HG02973 (cell line): ENCODE measurements at regions not wholly inside any gene's neighbourhood (a gene's known extent, or its start where the extent isn't known, plus 50 kb on each side); places are given as distances from the start of the nearest gene placed in this dataset.
A peak's percentile ranks its signal among the peaks of the same experiment; 100 is the strongest.

ENCODE experiments used
- ATAC-seq: cut with Tn5 transposase; IDR thresholded peaks from one replicate; pipeline ENCODE4 v1.9.1; 2021; ENCODE audit warnings: moderate library complexity; ENCODE audit not compliant: unreplicated experiment

GRCh38 chrX:19172741-19173140 lies 50.5 kb upstream of the ADGRG2 start:
- no peak for ATAC-seq

GRCh38 chrX:19174401-19175025 lies 52.2 kb upstream of the ADGRG2 start:
- no peak for ATAC-seq

DNA sequence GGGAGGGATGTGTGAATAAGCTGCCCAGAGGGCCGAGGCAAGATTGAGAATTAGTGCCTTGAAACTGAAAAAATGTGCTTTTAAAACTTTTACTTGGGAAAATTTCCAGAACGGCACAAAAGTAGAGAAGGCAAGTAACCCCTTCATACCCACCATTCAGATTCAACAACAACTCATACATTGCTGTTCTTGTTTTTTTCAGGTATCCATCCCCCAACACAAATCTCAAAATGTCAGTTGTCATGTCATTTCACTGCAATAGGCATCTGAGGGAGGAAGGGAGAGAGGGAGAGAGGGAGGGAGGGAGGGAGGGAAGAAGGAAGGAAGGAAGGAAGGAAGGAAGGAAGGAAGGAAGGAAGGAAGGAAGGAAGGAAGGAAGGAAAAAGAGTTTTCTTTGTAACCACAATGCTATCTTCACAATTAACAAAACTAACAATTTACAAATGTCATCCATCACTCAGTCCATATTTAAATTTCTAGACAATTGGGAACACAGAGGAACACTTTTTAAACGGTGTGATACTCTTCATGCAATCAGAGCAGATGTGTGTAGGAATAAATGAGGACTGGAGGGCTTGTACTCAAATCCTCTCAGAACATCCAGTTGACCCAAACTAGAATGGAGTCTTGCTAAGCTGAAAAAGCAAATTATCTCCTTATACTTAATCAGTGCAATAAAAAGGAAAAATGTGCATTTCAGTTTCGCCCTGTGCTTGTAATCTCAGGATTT lies 54.8 kb upstream of the ADGRG2 start:
- ATAC-seq, result no peak

- ATAC-seq, result no peak
Observed at GRCh38 chrX:19177721-19178120, 55.5 kb upstream of the ADGRG2 start.

GRCh38 chrX:19178402-19178801 lies 56.1 kb upstream of the ADGRG2 start:
- no peak for ATAC-seq

DNA sequence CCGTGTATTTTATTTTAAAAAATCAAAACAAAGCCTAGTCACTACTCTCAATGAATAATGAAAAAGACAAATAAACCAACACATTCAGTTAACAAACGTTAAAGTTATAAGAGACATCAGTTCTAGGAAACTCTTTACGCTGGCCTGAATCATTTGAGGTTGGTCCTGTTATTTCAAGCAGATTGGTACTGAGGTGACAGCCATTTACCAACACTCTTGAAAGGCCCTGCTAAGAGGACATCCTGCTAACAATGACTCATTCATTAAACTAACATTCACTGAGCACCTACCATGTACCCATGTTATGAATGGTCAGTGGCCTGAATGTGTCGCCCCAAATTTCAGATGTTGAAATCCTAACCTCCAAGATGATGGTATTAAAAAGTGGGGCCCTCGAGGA lies 57.1 kb upstream of the ADGRG2 start:
- ATAC-seq, result no peak

DNA sequence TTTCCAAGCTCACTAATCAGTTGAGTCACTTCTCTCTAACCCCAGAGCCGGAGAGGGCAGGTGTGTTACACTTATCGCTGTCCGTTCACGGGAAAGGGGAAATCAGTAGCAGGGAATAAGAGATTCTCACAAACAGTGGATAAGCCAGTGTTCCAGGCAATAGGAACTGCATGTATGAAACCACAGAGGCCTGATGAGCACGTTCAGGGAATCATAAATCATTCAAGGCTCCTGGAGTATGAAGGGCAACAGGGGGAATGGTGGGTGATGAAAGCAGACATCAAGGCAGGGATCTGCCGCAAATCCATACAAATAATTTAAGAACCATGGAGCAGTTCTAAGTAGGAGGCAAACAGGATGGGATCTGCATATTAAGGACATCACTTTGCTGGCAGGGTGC lies 59.1 kb upstream of the ADGRG2 start:
- no peak for ATAC-seq

DNA sequence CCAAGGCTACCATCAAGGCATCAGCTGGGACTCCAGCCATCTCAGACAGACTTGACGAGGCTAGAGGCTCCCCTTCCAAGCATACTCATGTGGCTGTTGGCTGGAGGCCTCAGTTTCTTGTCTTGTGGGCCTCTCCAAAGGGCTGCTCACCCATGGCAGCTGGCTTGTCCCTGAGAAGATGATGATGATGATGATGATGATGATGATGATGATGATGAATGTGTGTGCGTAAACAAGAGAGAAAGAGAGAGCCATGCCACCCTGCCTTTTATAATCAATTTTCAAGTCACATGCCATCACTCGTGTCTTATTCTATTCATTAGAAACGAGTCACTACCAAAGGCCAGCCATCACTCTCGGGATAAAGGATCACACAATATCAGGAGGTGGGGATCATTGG lies 60.5 kb upstream of the ADGRG2 start:
- ATAC-seq, result no peak

GRCh38 chrX:19183761-19184477 lies 61.7 kb upstream of the ADGRG2 start:
- ATAC-seq, result no peak

DNA sequence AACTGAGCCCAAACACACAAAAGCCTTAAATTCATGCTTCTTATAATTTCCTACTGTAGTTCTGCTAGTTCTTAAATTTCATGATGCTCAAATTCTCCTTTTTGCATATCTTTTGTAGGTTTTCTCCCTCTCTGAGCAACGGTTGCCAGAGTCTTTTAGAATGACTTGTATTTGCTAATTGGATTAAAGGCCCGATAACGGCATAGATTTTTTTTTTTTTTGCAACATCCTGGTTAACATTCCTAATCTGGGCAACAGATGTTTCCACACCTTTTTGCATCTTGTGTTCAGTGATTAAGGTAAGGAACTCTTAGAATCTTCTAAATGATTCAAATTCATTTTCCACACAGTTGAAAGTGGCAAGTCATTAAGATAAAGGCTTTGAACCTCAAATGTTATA lies 66.3 kb upstream of the ADGRG2 start:
- no peak for ATAC-seq

DNA sequence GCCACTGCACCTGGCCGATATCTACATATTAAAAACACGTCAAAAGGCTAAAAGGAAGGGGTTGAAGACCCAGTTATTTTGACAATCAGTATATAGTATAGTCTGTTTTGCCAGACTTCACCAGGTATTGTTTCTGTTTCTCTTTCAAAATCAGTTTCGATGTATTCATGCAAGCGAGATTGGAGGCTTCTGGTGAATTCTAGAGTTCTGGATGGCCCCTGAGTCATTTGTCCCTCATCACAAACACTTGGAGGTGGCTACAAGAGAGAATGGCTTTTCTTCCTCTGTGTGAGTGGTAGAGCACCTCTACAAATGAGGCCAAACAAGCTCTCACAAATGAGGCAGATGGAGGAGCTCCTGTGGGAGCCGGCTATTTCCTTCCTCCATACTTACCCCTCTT lies 68.6 kb upstream of the ADGRG2 start:
- ATAC-seq, result no peak

- ATAC-seq, result no peak
Observed at GRCh38 chrX:19193565-19193964, 71.3 kb upstream of the ADGRG2 start.

- ATAC-seq, result peak; percentile 75
Observed at GRCh38 chrX:19194285-19195242, 72.3 kb upstream of the ADGRG2 start.

GRCh38 chrX:19195243-19195610 lies 73.0 kb upstream of the ADGRG2 start:
- no peak for ATAC-seq

DNA sequence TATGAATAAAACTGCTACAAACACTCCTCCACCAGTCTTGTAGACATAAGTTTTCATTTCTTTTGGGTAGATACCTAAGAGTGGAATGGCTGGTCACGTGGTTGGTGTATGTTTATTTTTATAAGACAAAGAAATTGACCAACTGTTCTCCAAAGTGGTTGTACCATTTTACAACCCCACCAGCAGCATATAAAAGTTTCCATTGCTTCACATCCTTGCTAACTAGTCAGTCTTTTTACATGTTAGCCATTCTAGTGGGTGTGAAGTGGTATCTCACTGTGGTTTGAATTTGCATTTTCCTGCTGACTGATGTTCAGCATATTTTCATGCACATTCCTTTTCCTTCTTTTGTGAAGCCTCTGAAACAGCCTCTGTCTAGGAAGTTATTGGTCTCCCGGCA lies 76.2 kb upstream of the ADGRG2 start:
- no peak for ATAC-seq

GRCh38 chrX:19202171-19202570 lies 79.9 kb upstream of the ADGRG2 start:
- no peak for ATAC-seq

DNA sequence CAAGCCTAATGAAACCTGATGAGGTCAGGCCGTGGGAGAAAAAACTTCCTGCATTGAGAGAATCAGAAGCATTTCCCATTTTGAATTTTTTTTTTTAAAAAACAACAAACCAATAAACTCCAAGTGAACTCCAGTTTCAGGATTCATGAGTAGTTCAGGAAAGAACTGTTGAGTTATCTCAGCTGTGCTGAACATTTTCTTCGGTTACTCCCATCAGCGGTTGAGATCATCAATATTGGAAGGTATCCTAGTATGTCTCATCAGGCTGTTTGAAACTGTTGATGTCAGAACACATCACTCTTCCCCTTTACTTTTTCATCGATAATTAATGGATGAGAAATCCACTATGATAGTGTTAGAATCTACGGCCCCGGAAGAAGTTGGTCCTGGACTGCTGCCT lies 82.4 kb upstream of the ADGRG2 start:
- no peak for ATAC-seq

DNA sequence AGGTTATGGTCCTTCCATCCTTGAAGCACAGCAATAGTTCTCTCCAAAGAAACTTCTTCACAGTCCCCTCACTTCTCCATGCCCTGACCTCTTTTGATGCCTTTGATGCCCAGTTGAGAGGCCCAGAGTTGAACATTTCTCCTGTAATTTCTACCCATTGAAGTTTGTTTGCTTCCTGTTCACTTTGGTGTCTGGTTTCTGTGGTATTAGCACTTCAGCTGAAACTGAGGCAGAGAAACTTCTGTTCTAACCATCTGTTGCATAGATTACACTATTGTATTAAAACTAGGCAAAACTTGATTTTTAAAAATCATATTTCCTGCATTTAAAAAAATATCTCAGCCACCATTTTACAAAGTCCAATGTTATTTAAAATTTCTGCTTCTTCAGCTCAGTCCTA lies 89.8 kb upstream of the ADGRG2 start:
- ATAC-seq, result no peak

- ATAC-seq, result no peak
Observed at GRCh38 chrX:19213610-19214152, 91.4 kb upstream of the ADGRG2 start.

DNA sequence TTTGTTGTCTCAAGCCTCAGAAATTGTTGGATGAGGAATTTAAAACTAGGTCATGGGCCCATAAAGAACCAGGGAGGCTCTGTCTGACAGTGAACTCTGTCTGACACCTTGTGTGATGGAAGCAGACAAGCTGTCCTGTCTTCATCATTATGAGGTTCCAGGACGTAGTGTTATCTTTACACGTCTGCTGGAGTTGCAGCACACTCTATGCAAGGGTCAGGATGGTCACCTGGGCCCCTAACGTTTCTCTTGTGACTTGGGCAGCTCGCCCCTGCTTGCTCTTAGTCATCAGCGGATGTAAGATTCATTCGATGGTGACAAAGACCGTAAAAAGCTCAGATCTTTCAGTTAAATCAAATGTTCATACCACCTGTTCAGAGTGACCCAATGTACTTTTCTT lies 92.0 kb upstream of the ADGRG2 start:
- ATAC-seq, result no peak

DNA sequence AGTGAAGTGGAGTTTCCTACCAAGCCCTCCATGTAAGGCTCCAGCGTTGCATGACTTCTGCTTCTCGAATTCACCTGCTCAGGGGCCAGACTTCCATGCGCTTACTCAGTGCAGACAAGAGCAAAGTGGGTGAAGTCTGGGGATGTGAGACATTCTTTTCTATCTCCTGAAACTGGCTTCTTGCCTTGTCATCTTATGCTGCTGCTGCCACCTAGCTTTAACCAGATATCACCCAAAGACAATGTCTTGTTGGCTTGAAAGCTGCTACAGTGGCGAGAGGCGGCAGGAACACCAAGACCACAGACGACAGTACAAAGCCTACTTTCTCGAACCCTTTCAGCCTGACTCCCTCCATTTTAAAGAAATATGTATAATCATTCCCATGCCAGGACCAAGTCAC lies 103.6 kb upstream of the ADGRG2 start:
- no peak for ATAC-seq
